NB4 (cell line): ENCODE measurements at regions not wholly inside any gene's neighbourhood (a gene's known extent, or its start where the extent isn't known, plus 50 kb on each side); places are given as distances from the start of the nearest gene placed in this dataset.

Experiments used
- DNase-seq: peaks from one replicate; pipeline ENCODE4 v3.0.0; 2010; ENCODE audit warnings: low read depth
- H3K4me3 ChIP-seq: one replicate; pipeline ENCODE4 v1.5.1; 2011; ENCODE audit warnings: mild to moderate bottlenecking, low read depth, low read length, moderate library complexity
- CTCF ChIP-seq: IDR thresholded peaks from one replicate; pipeline ENCODE4 v1.5.1; 2012; ENCODE audit warnings: low read depth, low read length
- MAX ChIP-seq: IDR thresholded peaks from 2 replicates; pipeline ENCODE4 v1.6.1; 2011; ENCODE audit warnings: low read depth, low read length
- MYC ChIP-seq: IDR thresholded peaks from 2 replicates; pipeline ENCODE4 v1.6.1; 2011; ENCODE audit warnings: low read depth, low read length
- POLR2A ChIP-seq: IDR thresholded peaks from 2 replicates; pipeline ENCODE4 v1.6.1; 2011; ENCODE audit warnings: mild to moderate bottlenecking; ENCODE audit not compliant: insufficient read length; ENCODE audit errors: extremely low read depth

GRCh38 chr3:155015776-155016436 is 64.2 kb upstream of the MME start:
- TF ChIP-seq MYC, result no peak
- no peak for TF ChIP-seq CTCF
- no peak for TF ChIP-seq MAX
- TF ChIP-seq POLR2A, result no peak
- H3K4me3 ChIP-seq, result no peak overlapping the region
- no peak for DNase-seq

- H3K4me3 ChIP-seq, result no peak overlapping the region
- no peak for TF ChIP-seq CTCF
- TF ChIP-seq MAX, result no peak
- no peak for DNase-seq
These were observed 65.2 kb upstream of the MME start for GRCh38 chr3:155014953-155015352.

GRCh38 chr3:155013427-155013826 is 66.7 kb upstream of the MME start:
- H3K4me3 ChIP-seq, result no peak overlapping the region
- DNase-seq, result no peak
- TF ChIP-seq MYC (no peak), MAX (no peak), POLR2A (no peak), CTCF (no peak)

- TF ChIP-seq POLR2A (no peak), CTCF (no peak), MYC (no peak), MAX (no peak)
- no peak for DNase-seq
- H3K4me3 ChIP-seq, result no peak overlapping the region
These were observed 67.5 kb upstream of the MME start for GRCh38 chr3:155012584-155012983.

- H3K4me3 ChIP-seq, result no peak overlapping the region
- DNase-seq, result no peak
- TF ChIP-seq POLR2A (no peak), CTCF (no peak), MAX (no peak), MYC (no peak)
These were observed 69.7 kb upstream of the MME start for GRCh38 chr3:155010416-155010815.

GRCh38 chr3:155009217-155009616 is 70.9 kb upstream of the MME start:
- TF ChIP-seq MYC (no peak), CTCF (no peak), MAX (no peak), POLR2A (no peak)
- no peak for DNase-seq

More at GRCh38 chr3:155009217-155009616, 70.9 kb upstream of the MME start:
- H3K4me3 ChIP-seq, result no peak overlapping the region
